NCI-H774 (cell line): ENCODE measurements at regions not wholly inside any gene's neighbourhood (a gene's known extent, or its start where the extent isn't known, plus 50 kb on each side); places are given as distances from the start of the nearest gene placed in this dataset.

ENCODE experiments used
- DNase-seq: peaks from one replicate; lab custom pipeline; 2025; lab: John Stamatoyannopoulos, UW

- no peak for DNase-seq
These were observed 1950.9 kb downstream of the C4orf33 start for GRCh38 chr4:131046821-131047220.

- DNase-seq: no peak
These were observed 1956.7 kb downstream of the C4orf33 start for GRCh38 chr4:131052646-131053045.

GRCh38 chr4:131054489-131055019 lies 1958.6 kb downstream of the C4orf33 start:
- no peak for DNase-seq

GRCh38 chr4:131061734-131062133 lies 1965.8 kb downstream of the C4orf33 start:
- DNase-seq: no peak

GRCh38 chr4:131063878-131064277 lies 1967.9 kb downstream of the C4orf33 start:
- DNase-seq: no peak

- DNase-seq: no peak
These were observed 1985.1 kb downstream of the C4orf33 start for GRCh38 chr4:131081069-131081468.

GRCh38 chr4:131084997-131085396 lies 1989.0 kb downstream of the C4orf33 start:
- DNase-seq: no peak

GRCh38 chr4:131091896-131092295 lies 1995.9 kb downstream of the C4orf33 start:
- no peak for DNase-seq

GRCh38 chr4:131093303-131093702 lies 1997.4 kb downstream of the C4orf33 start:
- no peak for DNase-seq

GRCh38 chr4:131098976-131099375 lies 2003.0 kb downstream of the C4orf33 start:
- no peak for DNase-seq

GRCh38 chr4:131113273-131113672 lies 2017.3 kb downstream of the C4orf33 start:
- no peak for DNase-seq

- no peak for DNase-seq
These were observed 2017.8 kb downstream of the C4orf33 start for GRCh38 chr4:131113704-131114103.

- no peak for DNase-seq
These were observed 2023.7 kb downstream of the C4orf33 start for GRCh38 chr4:131119661-131120060.

GRCh38 chr4:131137196-131137595 lies 2011.9 kb upstream of the PCDH10 start:
- DNase-seq: no peak

GRCh38 chr4:131159261-131159660 lies 1989.8 kb upstream of the PCDH10 start:
- DNase-seq: no peak

- no peak for DNase-seq
These were observed 1956.8 kb upstream of the PCDH10 start for GRCh38 chr4:131192318-131192717.

- no peak for DNase-seq
These were observed 1941.5 kb upstream of the PCDH10 start for GRCh38 chr4:131207589-131207988.

- DNase-seq: no peak
These were observed 1900.8 kb upstream of the PCDH10 start for GRCh38 chr4:131248314-131248713.

GRCh38 chr4:131251321-131251720 lies 1897.8 kb upstream of the PCDH10 start:
- no peak for DNase-seq

- DNase-seq: no peak
These were observed 1891.9 kb upstream of the PCDH10 start for GRCh38 chr4:131257241-131257640.

GRCh38 chr4:131258361-131258760 lies 1890.7 kb upstream of the PCDH10 start:
- no peak for DNase-seq

- DNase-seq: no peak
These were observed 1860.7 kb upstream of the PCDH10 start for GRCh38 chr4:131288441-131288840.

GRCh38 chr4:131296192-131296591 lies 1852.9 kb upstream of the PCDH10 start:
- no peak for DNase-seq

GRCh38 chr4:131302108-131302507 lies 1847.0 kb upstream of the PCDH10 start:
- DNase-seq: no peak

GRCh38 chr4:131304686-131305085 lies 1844.4 kb upstream of the PCDH10 start:
- DNase-seq: no peak
